Karpas-422 (cell line): ENCODE measurements at regions not wholly inside any gene's neighbourhood (a gene's known extent, or its start where the extent isn't known, plus 50 kb on each side); places are given as distances from the start of the nearest gene placed in this dataset.

Experiments used
- DNase-seq: peaks from one replicate; pipeline ENCODE4 v3.0.0-alpha.2; 2015
- H2AFZ ChIP-seq: fragments of 200-600 bp; sonication (generic); 2 replicates; pipeline ENCODE4 v1.6.1; 2014; ENCODE audit warnings: antibody characterized with exemption, low read length, mixed read lengths
- H3K27ac ChIP-seq: fragments of 200-600 bp; sonication (generic); 2 replicates; pipeline ENCODE4 v1.5.1; 2014; ENCODE audit warnings: mild to moderate bottlenecking, low read length, moderate library complexity
- H3K27me3 ChIP-seq: fragments of 200-600 bp; sonication (generic); 2 replicates; pipeline ENCODE4 v1.6.1; 2014; ENCODE audit warnings: low read length, mixed read lengths
- H3K36me3 ChIP-seq: fragments of 200-600 bp; sonication (generic); 2 replicates; pipeline ENCODE4 v1.6.1; 2014; ENCODE audit warnings: low read length, mixed read lengths; ENCODE audit not compliant: insufficient read depth
- H3K4me1 ChIP-seq: fragments of 200-600 bp; sonication (generic); 2 replicates; pipeline ENCODE4 v1.6.1; 2014; ENCODE audit warnings: mild to moderate bottlenecking, low read length, mixed read lengths
- H3K4me2 ChIP-seq: fragments of 200-600 bp; sonication (generic); 2 replicates; pipeline ENCODE4 v1.6.1; 2014; ENCODE audit warnings: low read length, low read depth, mild to moderate bottlenecking; ENCODE audit not compliant: poor library complexity, severe bottlenecking
- H3K4me3 ChIP-seq: fragments of 200-600 bp; sonication (generic); 2 replicates; pipeline ENCODE4 v1.5.1; 2014; ENCODE audit warnings: mild to moderate bottlenecking, antibody characterized with exemption, low read length, mixed read lengths
- H3K79me2 ChIP-seq: fragments of 200-600 bp; sonication (generic); 2 replicates; pipeline ENCODE4 v1.6.1; 2014; ENCODE audit warnings: mild to moderate bottlenecking, low read length, mixed read lengths
- H3K9ac ChIP-seq: fragments of 200-600 bp; sonication (generic); 2 replicates; pipeline ENCODE4 v1.6.0; 2014; ENCODE audit warnings: low read length
- H3K9me2 ChIP-seq: fragments of 200-600 bp; sonication (generic), shearing (Covaris generic); replicated peaks from 2 replicates; pipeline ENCODE4 v1.6.0; 2014; ENCODE audit warnings: mild to moderate bottlenecking, low read length, moderate library complexity; ENCODE audit not compliant: insufficient read depth
- H3K9me3 ChIP-seq: fragments of 300-700, 200-600 bp; sonication (generic); 2 replicates; pipeline ENCODE4 v1.6.1; 2014; ENCODE audit warnings: low read length, mixed read lengths
- H4K20me1 ChIP-seq: fragments of 200-600 bp; sonication (generic); 2 replicates; pipeline ENCODE4 v1.6.1; 2014; ENCODE audit warnings: mild to moderate bottlenecking, antibody characterized with exemption, low read length, low read depth; ENCODE audit not compliant: insufficient read depth

- no peaks in the 10 kb centered on the region for H3K9me2 ChIP-seq
Observed at GRCh38 chr9:86555661-86556060, 201.5 kb upstream of the TUT7 start.

GRCh38 chr9:86550401-86550800 lies 196.2 kb upstream of the TUT7 start:
- H3K4me1 ChIP-seq: no peaks in the 10 kb centered on the region
- H3K27me3 ChIP-seq: no peaks in the 10 kb centered on the region
- no peak overlapping the region for H3K27ac ChIP-seq
- no peaks in the 10 kb centered on the region for H3K9me3 ChIP-seq
- no peaks in the 10 kb centered on the region for H3K9me2 ChIP-seq
- H2AFZ ChIP-seq: no peak overlapping the region
- no peak overlapping the region for H3K4me2 ChIP-seq
- H3K36me3 ChIP-seq: no peaks in the 10 kb centered on the region
- H3K79me2 ChIP-seq: no peaks in the 10 kb centered on the region
- no peak for DNase-seq
- H3K4me3 ChIP-seq: no peak overlapping the region
- H3K9ac ChIP-seq: no peak overlapping the region
- H4K20me1 ChIP-seq: no peaks in the 10 kb centered on the region

More at GRCh38 chr9:86555661-86556060, 201.5 kb upstream of the TUT7 start:
- Histone ChIP-seq H3K4me2 (no peak overlapping the region), H4K20me1 (no peaks in the 10 kb centered on the region), H3K9me3 (no peaks in the 10 kb centered on the region), H3K36me3 (no peaks in the 10 kb centered on the region), H3K79me2 (no peaks in the 10 kb centered on the region), H3K27ac (no peak overlapping the region), H3K27me3 (no peaks in the 10 kb centered on the region), H3K4me1 (no peaks in the 10 kb centered on the region), H3K4me3 (no peak overlapping the region), H2AFZ (no peak overlapping the region), H3K9ac (no peak overlapping the region)
- DNase-seq: no peak

- no peaks in the 10 kb centered on the region for H4K20me1 ChIP-seq
- DNase-seq: no peak
- H3K9me3 ChIP-seq: no peaks in the 10 kb centered on the region
- no peaks in the 10 kb centered on the region for H3K4me1 ChIP-seq
- H3K79me2 ChIP-seq: no peaks in the 10 kb centered on the region
- H3K9ac ChIP-seq: no peak overlapping the region
- no peaks in the 10 kb centered on the region for H3K36me3 ChIP-seq
- no peak overlapping the region for H3K4me3 ChIP-seq
- no peaks in the 10 kb centered on the region for H3K9me2 ChIP-seq
- no peak overlapping the region for H3K27ac ChIP-seq
- no peak overlapping the region for H3K4me2 ChIP-seq
- no peaks in the 10 kb centered on the region for H3K27me3 ChIP-seq
- no peak overlapping the region for H2AFZ ChIP-seq
Observed at GRCh38 chr9:86549920-86550319, 195.7 kb upstream of the TUT7 start.

- H3K79me2 ChIP-seq: no peaks in the 10 kb centered on the region
- no peak overlapping the region for H3K27ac ChIP-seq
- H3K4me1 ChIP-seq: no peaks in the 10 kb centered on the region
- H2AFZ ChIP-seq: no peak overlapping the region
- no peak overlapping the region for H3K4me3 ChIP-seq
- DNase-seq: no peak
- no peak overlapping the region for H3K4me2 ChIP-seq
- H3K27me3 ChIP-seq: no peaks in the 10 kb centered on the region
- H3K9ac ChIP-seq: no peak overlapping the region
- no peaks in the 10 kb centered on the region for H3K9me2 ChIP-seq
- no peaks in the 10 kb centered on the region for H3K9me3 ChIP-seq
- H3K36me3 ChIP-seq: no peaks in the 10 kb centered on the region
- no peaks in the 10 kb centered on the region for H4K20me1 ChIP-seq
Observed at GRCh38 chr9:86549401-86549811, 195.2 kb upstream of the TUT7 start.

- no peaks in the 10 kb centered on the region for H3K9me3 ChIP-seq
- no peaks in the 10 kb centered on the region for H3K9me2 ChIP-seq
- no peaks in the 10 kb centered on the region for H3K27me3 ChIP-seq
- no peaks in the 10 kb centered on the region for H3K79me2 ChIP-seq
- no peak overlapping the region for H2AFZ ChIP-seq
- no peak overlapping the region for H3K9ac ChIP-seq
- H3K27ac ChIP-seq: no peak overlapping the region
- H4K20me1 ChIP-seq: no peaks in the 10 kb centered on the region
- H3K4me3 ChIP-seq: no peak overlapping the region
- H3K36me3 ChIP-seq: no peaks in the 10 kb centered on the region
- no peaks in the 10 kb centered on the region for H3K4me1 ChIP-seq
- no peak overlapping the region for H3K4me2 ChIP-seq
- no peak for DNase-seq
Observed at GRCh38 chr9:86548220-86548619, 194.0 kb upstream of the TUT7 start.

GRCh38 chr9:86547571-86547970 lies 193.4 kb upstream of the TUT7 start:
- H2AFZ ChIP-seq: no peak overlapping the region

GRCh38 chr9:86546712-86547111 lies 192.5 kb upstream of the TUT7 start:
- no peaks in the 10 kb centered on the region for H3K9me3 ChIP-seq
- no peaks in the 10 kb centered on the region for H3K36me3 ChIP-seq
- H3K4me1 ChIP-seq: no peaks in the 10 kb centered on the region
- H3K27me3 ChIP-seq: no peaks in the 10 kb centered on the region
- H3K9me2 ChIP-seq: no peaks in the 10 kb centered on the region
- no peak overlapping the region for H3K4me3 ChIP-seq
- H4K20me1 ChIP-seq: no peaks in the 10 kb centered on the region
- no peaks in the 10 kb centered on the region for H3K79me2 ChIP-seq
- no peak overlapping the region for H3K4me2 ChIP-seq
- H3K9ac ChIP-seq: no peak overlapping the region
- H2AFZ ChIP-seq: no peak overlapping the region
- no peak overlapping the region for H3K27ac ChIP-seq
- DNase-seq: no peak

More at GRCh38 chr9:86547571-86547970, 193.4 kb upstream of the TUT7 start:
- Histone ChIP-seq H3K79me2 (no peaks in the 10 kb centered on the region), H3K9me2 (no peaks in the 10 kb centered on the region), H3K9ac (no peak overlapping the region), H3K4me1 (no peaks in the 10 kb centered on the region), H3K9me3 (no peaks in the 10 kb centered on the region), H3K27me3 (no peaks in the 10 kb centered on the region), H4K20me1 (no peaks in the 10 kb centered on the region), H3K36me3 (no peaks in the 10 kb centered on the region), H3K4me2 (no peak overlapping the region), H3K4me3 (no peak overlapping the region), H3K27ac (no peak overlapping the region)
- DNase-seq: no peak

GRCh38 chr9:86545090-86545489 lies 190.9 kb upstream of the TUT7 start:
- no peaks in the 10 kb centered on the region for H3K4me1 ChIP-seq
- no peak overlapping the region for H3K4me2 ChIP-seq
- H2AFZ ChIP-seq: no peak overlapping the region
- H3K79me2 ChIP-seq: no peaks in the 10 kb centered on the region
- no peak overlapping the region for H3K4me3 ChIP-seq
- no peaks in the 10 kb centered on the region for H3K27me3 ChIP-seq
- no peaks in the 10 kb centered on the region for H3K9me2 ChIP-seq
- no peaks in the 10 kb centered on the region for H4K20me1 ChIP-seq
- no peak overlapping the region for H3K27ac ChIP-seq
- H3K9me3 ChIP-seq: no peaks in the 10 kb centered on the region
- no peak overlapping the region for H3K9ac ChIP-seq
- H3K36me3 ChIP-seq: no peaks in the 10 kb centered on the region
- DNase-seq: no peak

- no peak overlapping the region for H3K27ac ChIP-seq
- no peaks in the 10 kb centered on the region for H3K4me1 ChIP-seq
- H3K4me2 ChIP-seq: no peak overlapping the region
- H3K36me3 ChIP-seq: no peaks in the 10 kb centered on the region
- DNase-seq: no peak
- no peaks in the 10 kb centered on the region for H4K20me1 ChIP-seq
- no peaks in the 10 kb centered on the region for H3K9me2 ChIP-seq
- H3K4me3 ChIP-seq: no peak overlapping the region
- no peaks in the 10 kb centered on the region for H3K79me2 ChIP-seq
- H3K9ac ChIP-seq: no peak overlapping the region
- no peaks in the 10 kb centered on the region for H3K27me3 ChIP-seq
- H3K9me3 ChIP-seq: no peaks in the 10 kb centered on the region
- H2AFZ ChIP-seq: no peak overlapping the region
Observed at GRCh38 chr9:86541014-86541570, 186.9 kb upstream of the TUT7 start.
